Stimulated activated CD4-positive, alpha-beta T cell treated with anti-CD3 and anti-CD28 coated beads, Interleukin-4, amount 100 ng/mL, for 48 hours (primary cell): ENCODE measurements at regions not wholly inside any gene's neighbourhood (a gene's known extent, or its start where the extent isn't known, plus 50 kb on each side); places are given as distances from the start of the nearest gene placed in this dataset.

Experiments used
- DNase-seq, 2 donors: peaks; one replicate each; pipeline ENCODE4 v3.0.0-alpha.2; 2020; ENCODE audit warnings: low read depth in 2 of 2

DNA sequence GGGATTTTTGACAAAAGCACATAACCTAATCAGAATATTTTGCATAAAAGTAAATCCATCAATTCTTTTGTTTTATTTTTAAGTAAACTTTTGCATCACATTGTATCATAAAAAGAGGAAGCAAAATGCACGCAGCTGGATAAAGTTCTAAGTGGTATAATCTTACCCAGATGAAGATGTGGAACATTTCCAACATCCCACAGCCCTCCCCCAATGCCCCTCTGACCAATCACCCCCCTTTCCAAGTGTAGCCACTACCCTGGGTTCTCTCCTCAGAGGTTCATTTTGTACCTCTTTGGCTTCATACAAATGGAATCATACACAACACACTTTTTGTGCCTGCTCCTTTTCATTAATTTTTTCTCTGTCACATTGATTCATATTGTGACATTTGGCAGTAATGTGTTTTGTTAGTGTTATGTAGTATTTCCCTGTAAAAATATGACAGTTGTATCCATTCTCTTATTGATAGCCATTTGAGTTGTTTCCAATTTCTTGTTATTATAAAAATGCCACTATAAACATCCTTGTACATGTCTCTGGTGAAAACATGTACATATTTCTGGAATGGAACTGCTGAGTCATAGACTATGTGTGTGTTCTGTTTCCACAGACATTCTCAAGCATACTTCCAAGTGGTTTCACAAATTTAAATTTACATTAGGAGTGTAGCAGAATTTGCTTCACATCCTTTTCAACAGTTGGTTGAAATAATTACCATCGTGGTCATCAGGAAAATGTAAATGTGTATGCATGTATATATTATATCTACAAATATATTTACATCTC is 92.9 kb upstream of the SYNDIG1 start:
- DNase-seq: no peak

DNA sequence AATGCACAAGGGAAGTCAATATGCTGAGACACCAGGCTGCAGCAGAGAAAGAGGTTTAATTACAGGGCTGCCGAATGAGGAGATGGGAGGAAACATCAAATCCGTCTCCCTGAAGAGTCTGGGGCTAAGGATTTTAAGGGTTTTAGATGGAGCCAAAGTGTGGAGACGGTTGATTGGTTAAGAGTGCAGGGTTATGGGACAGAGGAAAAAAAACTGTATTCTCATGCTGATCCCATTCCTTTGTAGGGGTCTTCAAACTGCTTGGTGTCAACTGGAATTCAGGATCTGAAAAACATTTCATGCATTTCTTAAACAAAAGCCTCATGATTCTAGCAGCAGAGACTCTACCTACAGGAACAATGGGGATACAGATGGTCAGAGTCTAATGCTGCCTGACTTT is 96.1 kb upstream of the SYNDIG1 start:
- no peak for DNase-seq

DNA sequence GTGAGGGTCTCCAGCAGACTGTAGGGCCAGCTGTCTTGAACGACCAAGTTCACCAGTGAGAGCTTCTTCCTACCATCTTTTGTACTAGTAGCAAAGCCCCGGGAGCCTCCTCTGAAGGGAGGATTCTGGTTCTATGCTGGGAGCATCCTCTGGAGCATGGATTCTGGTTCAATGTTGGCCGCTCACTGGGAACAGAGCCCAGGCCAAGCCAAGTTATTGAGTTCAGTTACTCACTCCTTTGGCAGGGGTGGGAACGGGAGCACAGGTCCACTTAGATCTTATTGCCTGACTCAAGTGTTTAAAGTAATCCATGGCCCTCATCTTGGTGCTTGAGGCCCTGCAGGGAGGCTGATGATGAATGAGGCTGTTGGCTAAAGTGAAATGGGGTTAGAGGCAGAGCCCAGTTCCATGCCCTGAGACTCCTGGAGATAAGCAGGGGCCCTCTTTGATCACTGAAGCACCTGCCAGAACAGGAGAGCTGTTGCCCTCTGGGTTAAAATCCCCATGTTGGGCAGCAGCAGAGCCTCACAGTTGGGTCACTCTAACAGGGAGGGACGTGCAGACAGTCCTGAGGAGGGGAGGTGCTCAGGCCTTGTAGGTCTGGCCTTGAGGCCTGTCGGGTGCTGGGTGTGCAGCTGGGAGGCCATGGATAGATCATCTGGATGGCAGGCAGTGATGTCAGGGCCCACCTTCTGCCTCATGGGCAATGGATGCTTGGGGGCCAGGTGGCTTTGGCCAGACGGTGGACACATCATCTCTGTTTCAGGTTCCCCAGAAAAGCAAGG is 98.3 kb upstream of the SYNDIG1 start:
- DNase-seq: no peak

DNA sequence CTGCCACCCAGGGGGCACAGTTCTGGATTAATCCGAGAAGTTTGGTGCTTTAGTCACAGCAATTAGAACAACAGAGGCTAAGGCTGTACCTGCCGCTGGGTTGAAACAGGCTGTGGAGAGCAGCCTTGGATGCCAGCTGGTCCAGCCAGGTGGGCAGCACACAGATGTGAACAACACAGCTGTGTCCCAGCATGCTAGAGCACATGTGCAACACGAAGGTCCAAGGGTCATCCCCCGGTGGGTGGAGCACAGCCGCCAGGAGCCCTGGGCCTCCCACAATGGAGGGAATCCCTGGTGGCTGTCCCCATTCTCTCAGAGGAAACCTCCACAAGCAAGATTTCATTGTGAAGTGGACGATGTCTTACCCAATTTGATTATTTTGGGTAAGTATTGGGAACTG is 99.2 kb upstream of the SYNDIG1 start:
- DNase-seq: no peak

DNA sequence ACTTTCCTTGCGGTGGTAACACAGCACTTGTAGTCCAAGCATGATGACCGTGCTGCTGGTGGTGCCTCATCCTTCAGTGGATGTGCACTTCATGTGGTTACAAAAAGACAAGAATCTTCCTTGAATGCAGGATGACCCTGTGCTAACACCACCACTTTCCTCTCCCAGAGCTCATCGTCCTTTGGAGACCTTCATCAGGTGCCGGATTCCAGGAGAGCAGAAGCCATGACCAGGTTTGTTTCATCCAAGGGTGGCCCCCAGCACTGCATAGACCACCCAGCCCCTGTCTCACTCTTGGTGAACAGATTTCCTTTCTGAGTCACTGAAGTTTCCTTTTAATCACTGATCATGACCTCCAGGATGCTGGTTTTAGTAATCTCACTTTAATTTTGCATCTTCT is 101.2 kb upstream of the SYNDIG1 start:
- no peak for DNase-seq

DNA sequence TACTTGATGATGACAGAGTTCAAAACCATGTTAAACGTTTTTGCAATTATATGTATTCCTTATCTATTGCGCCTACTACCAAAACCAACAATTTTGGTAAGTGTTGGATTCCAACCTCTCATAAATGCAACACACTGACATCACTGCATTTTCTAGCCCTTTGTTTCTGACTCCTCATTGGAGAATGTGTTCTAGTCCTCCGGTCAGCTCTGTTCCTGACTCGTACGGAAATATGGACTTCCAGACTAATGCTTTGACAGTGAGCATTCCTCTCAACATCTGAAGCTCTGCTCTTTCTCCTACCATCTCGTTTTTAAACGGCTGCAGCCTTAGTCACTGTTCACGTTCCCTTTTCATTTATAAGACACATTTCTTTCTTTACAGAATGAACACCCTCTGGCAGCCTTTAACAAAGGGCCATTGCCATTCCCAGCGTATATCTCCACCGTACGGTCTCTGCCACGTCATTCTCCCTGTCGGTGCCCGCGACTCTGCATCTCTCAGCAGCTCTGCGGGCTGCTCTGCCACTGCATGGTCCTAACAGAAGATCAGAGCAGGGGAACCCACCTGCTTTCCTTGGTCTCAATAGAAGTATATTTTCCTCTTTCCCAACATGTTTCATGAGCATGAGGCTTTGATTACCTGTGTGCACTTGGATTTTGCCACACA is 103.0 kb upstream of the SYNDIG1 start:
- no peak for DNase-seq

DNA sequence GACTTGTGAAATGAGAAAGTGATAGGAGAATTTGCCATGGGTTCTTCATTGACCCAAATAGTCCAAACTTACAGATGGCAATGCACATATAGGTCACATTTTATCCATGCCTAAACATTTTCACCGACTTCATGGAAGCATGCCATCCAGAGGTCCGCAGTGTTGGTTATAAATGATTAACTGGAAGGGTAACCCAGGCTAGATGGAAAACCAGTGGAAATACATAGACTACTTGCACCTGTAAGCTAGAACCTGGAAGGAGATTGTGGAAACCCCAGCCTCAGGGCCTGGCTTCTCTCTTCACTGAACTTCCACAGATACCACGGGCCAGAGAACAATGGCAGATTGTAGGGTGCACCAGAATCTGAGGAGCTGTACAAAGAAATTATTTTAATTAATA is 103.8 kb upstream of the SYNDIG1 start:
- DNase-seq: no peak

DNA sequence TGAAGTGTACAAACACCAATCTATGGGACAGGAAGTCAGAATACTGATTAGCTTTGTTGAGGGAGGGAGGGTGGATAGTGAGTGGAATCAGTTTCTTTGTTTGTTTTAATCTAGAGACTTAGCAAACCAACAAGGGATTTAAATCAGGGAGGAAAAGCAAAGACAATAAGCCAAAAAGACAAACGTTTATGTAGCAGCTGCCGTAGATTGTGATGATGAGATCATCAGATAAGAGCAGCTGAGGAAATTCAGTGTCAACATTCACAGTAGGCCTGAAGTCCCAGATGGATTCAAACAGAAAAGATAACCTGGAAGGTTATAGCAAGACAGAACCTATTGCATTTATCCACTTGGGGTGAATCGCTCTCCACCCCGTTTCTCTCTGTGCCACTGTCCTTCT is 104.9 kb upstream of the SYNDIG1 start:
- no peak for DNase-seq

DNA sequence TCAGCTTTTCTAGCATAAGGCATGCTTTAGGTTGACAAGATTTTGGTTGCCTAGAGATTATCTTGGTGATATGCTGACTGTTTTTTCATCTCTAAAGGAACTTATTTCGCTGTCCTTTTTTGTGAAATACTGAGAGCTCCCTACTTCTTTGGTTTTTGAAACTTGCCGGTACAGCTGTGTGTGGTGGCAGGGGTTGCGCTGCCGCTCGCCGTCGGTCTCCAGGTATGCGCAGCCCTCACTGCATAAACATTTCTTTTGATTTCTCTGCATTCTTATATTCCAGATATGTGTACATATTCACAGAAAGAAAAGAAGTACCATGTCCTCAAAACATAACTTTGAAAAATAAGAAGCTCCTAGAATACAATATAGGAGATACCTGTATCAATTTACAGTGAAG is 106.4 kb upstream of the SYNDIG1 start:
- DNase-seq: no peak

DNA sequence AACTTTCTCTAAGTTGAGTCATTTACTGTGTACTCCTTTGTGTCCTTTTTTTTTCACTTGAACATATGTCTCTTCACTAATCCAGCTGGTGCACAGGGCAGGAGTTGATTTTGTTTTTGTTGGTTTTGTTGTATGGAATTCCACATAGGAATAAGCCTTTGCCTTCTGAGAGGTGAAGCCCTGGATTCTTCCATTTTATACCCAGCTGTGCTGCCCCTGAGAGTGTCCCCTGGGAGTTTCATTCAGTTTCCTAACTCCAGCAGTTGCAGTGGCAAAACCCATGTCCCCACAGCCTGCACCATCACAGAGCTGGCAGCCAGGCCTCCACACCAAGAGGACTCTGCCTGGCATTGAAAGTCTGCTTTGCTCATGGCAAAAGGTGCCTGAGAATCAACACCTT is 107.3 kb upstream of the SYNDIG1 start:
- DNase-seq: no peak

DNA sequence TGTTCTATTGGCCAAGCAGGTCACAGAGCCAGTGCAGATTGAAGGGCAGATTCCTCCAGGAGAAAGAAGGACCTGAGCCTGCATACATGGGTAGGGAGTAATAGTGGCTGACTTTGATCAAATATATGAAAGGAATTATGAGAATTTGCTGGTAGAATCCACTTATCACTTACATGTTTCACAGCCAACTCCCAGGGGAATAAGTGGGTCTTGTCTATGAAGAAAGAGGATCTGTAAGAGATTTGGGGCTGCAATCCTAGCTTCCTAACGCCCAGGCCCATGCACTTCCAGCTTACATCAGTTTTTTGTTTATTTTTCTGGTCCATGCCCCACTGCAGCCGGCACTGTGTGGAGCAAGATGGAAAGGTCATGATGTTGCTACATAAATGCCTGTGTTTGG is 107.9 kb upstream of the SYNDIG1 start:
- no peak for DNase-seq

DNA sequence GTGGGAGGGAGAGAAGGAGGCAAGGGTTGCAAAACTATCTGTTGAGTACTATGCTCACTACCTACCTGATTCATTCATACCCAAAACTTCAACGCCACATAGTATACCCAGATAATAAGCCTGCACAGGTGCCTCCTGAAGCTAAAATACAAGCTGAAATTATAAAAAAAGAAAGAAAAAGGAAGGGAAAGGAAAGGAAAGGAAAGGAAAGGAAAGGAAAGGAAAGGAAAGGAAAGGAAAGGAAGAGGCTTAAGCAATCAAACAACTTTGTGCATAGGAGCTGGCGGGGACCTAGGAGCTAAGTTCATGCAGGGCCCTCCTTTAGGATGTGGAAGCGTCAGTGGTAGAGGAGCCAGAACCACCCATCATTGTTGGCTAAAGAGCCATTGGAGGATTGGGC is 108.9 kb upstream of the SYNDIG1 start:
- DNase-seq: no peak

DNA sequence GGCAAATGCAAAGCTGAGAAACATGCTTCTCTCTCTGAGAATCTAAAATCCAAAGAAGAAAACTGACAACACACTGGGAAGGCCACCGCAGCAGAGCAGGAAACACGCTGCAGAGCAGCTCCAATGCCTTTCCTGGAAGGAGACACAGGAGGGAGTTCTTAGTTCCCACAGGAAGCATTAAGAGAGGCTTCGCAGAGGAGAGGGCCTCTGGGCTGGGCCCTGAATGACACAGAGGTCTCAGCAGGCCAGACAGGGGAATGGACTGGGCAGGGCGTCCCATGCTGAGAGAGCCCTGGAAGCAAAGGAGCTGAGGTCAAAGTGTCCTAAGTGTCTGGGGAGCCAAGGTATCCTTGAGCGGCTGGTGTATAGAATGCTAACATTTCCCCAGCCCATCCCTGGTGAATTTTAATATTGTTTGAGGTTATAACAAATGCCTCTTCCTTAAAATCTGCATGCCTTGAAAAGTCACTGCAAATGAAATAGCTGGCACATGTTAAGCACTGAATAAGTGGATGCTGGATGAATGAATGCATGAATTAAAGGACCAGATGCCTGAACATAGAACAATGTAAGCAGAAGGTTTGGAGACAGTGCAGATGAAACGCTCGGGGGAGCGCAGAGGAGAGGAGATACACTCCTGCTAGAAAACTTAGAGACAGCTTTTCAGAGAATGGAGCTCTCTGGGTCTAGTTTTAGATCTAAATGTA is 110.0 kb upstream of the SYNDIG1 start:
- DNase-seq: no peak

DNA sequence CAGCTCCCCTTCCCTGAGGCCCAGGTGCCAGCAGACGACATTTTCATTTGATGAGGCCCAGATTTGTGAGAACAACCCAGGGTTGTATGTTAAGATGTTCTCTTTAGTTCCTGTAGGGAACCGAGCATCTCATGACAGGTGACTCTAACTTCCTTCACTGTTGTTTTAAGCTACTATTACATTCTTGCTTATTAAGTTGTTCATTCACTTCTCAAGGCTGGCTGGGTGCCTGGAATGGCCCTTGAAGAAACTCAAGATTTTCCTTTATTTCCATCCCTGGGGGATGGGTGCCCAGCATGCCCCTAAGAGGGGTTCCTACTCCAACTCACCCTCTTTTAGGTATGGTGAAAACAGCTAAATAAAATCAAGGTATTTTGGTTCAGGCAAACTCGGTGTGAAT is 111.5 kb upstream of the SYNDIG1 start:
- no peak for DNase-seq

DNA sequence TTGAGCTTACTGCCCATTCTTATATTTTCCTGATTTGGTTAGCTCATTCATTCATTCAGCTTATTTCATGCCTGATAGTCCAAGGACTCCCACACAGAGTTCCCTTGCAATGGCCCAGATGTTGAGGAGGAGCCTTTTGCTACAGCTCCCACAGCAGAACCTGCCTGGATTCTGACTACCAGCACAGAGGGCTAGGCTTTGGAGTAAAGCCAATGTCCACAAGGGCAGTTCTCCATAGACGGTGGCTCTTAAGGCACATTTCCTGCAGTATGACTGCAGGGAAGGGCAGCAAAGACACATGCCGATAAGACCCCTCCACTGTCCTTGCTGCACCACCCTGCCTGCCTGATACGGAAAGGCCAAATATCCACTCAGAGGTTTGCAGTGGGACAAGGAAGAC is 112.3 kb upstream of the SYNDIG1 start:
- DNase-seq: no peak

DNA sequence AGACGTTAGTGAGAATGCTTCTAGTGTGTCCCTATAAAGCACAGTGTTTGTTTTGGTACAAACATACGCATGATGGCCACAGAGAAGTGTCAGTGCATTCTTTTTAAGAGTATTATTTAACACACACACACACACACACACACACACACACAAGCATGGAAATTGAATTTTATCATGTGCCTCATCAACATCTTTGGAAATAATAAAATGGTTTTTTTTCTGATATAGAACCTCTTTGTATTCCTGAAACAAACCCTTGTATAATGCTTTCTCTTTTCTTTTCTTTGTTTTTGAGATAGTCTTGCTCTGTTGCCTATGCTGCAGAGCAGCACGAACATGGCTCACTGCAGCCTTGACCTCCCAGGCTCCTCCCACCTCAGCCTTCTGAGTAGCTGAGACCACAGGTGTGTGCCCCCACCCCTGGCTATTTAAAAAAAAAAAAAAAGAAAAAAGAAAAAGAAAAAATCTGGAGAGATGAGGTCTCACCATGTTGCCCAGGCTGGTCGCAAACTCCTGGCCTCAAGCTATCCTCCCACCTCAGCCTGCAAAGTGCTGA is 116.2 kb upstream of the SYNDIG1 start:
- no peak for DNase-seq

DNA sequence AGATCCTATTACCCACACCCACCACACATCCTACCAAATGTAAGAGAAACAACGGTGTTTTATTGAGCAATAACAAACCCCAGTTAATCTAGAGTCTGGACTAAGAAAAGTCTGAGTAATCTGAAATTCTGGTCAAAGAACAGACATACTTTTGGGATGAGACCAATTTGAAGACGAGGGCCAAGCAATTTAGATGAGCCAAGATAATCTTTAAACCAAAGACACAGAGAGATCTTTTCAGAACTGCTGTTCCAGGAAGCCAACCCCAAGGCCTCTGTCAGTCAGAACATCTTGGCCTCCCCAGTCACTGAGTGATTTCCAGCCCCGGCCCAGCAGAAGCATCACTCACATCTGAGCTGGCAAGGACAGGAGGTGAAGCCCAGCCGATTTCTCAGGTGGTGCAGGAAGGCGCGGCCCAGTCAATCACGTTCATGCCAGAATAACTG is 118.5 kb upstream of the SYNDIG1 start:
- DNase-seq: no peak

DNA sequence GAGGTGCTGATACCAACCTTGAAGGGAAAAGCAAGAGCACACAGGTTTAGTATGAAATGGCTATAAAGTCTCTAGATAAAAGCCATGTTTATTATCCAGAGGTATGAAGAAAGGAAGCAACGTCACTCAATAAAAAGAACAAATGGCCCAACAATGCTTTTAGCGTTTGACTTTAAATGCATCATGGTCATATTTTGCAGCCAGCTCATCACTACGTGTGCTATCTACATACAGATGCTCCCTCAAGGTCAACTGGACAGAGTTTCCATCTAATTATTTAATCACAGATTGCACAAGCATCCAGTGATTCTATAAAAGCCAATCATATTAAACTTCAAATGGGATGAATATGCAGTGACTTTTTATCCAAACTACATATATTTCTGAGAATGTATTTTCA is 127.6 kb upstream of the SYNDIG1 start:
- no peak for DNase-seq

DNA sequence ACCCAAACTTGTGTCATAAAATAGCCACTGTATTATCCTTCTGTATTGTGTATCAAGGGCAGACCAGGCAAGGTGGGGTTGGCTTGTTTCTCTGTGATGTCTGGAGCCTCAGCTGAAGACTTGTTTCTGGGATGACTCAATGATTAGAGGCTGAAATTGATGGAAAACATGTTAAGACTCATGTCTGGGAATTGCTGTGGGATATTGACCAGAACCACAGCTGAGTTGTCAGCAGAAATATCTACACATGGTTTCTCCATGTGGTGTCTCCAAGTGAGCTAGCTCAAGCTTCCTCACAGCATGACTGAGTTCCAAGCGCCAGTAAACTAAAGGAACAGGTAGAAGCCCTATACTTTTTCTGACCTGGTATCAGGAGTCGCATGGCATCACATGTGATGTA is 128.5 kb upstream of the SYNDIG1 start:
- no peak for DNase-seq

DNA sequence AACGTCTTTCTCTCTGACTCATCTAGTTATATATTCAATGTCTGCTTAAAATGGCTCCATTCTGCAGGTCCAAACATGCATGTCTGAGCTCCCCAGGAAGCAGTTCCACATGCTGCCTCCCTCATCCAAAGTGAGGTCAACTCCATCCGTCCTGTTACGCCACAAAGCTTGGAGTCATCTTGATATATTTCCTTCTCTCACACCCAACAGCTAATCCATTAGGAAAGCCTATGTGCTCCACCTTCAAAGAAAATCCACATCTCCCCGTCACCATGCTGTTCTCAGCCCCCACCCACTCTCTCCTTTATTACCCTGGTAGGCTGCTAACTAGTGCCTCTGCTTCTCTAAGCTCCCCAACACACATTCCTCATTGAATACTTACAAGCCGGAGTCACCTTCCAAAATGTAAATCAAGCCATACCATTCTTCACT is 130.2 kb upstream of the SYNDIG1 start:
- no peak for DNase-seq

DNA sequence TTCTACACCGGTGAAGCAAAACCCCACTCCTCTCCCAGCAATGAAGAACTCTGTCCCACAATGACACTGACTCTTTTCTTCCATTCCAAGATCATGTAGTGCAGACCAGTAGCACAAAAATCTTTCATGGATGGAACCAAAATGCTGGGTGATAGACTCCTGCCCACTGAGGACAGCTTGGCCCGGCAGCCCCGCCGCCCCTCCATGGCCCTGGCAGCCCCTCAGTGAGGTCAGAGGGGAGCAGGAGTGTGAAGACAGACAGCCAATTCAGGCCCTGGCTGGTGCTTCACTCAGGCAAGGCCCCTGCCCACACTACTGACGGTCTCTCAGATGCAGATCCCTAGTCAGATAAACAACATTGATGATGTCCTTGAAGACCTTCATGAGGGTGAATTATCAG is 131.9 kb upstream of the SYNDIG1 start:
- DNase-seq: no peak

DNA sequence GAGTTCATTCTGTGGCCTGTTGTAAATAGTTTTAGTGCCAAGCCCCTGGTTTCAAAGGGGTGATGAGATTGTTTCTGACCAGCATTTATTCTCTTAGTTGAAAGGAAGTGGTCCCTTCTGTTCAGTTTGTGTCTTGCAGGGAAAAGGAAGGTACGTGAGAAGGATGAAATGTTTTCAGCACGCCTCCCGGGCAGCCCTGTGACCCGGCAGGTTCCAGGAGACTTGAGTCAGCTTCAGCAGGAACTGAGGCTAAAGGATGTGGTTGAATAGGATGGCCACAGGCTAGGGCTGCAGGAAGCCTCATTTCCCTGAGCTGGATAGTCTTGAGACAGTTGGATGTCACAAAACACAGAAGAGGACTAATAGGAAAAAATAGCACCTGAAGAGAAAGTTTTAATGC is 132.4 kb upstream of the SYNDIG1 start:
- DNase-seq: no peak
